Fibroblast of lung (primary cell): ENCODE measurements at regions not wholly inside any gene's neighbourhood (a gene's known extent, or its start where the extent isn't known, plus 50 kb on each side); places are given as distances from the start of the nearest gene placed in this dataset.

Source experiments
- DNase-seq, 2 donors: peaks; one replicate each; pipeline versions ENCODE4 v3.0.0 to v3.0.0-alpha.2; 2010; ENCODE audit warnings: low read depth in 2 of 2
- H2AFZ ChIP-seq: 2 replicates; pipeline ENCODE4 v1.5.1; 2012; ENCODE audit warnings: low read length, control low read depth, inconsistent platforms
- H3K27ac ChIP-seq: 2 replicates; pipeline ENCODE4 v1.5.1; 2011; ENCODE audit warnings: low read length, control low read depth; ENCODE audit not compliant: insufficient read depth
- H3K27me3 ChIP-seq: 2 replicates; pipeline ENCODE4 v1.5.1; 2011; ENCODE audit warnings: mild to moderate bottlenecking, low read length; ENCODE audit not compliant: control insufficient read depth, insufficient read depth
- H3K36me3 ChIP-seq: 2 replicates; pipeline ENCODE4 v1.5.1; 2011; ENCODE audit warnings: low read length; ENCODE audit not compliant: control insufficient read depth, insufficient read depth
- H3K4me1 ChIP-seq: 2 replicates; pipeline ENCODE4 v1.5.1; 2011; ENCODE audit warnings: low read length; ENCODE audit not compliant: control insufficient read depth, insufficient read depth; ENCODE audit errors: extremely low read depth
- H3K4me2 ChIP-seq: 2 replicates; pipeline ENCODE4 v1.5.1; 2011; ENCODE audit warnings: low read length, control low read depth; ENCODE audit not compliant: insufficient read depth; ENCODE audit errors: extremely low read depth
- H3K4me3 ChIP-seq, 4 experiments: fragments of 200-600 bp in 1 of 4; sonication (generic) in 1 of 4; replicated peaks in 1 of 4; 2 replicates each; pipeline ENCODE4 v1.5.1; 2011 to 2016; ENCODE audit warnings: low read length in 4 of 4, low read depth in 3 of 4, mild to moderate bottlenecking in 3 of 4, control low read depth in 2 of 4, inconsistent platforms in 1 of 4, mixed read lengths in 1 of 4; ENCODE audit not compliant: insufficient read depth in 1 of 4; ENCODE audit errors: control extremely low read depth in 1 of 4
- H3K79me2 ChIP-seq: 2 replicates; pipeline ENCODE4 v1.5.1; 2012; ENCODE audit warnings: mild to moderate bottlenecking, low read length, inconsistent platforms; ENCODE audit not compliant: control insufficient read depth, insufficient read depth
- H3K9ac ChIP-seq: 2 replicates; pipeline ENCODE4 v1.5.1; 2011; ENCODE audit warnings: mild to moderate bottlenecking, low read length, control low read depth; ENCODE audit not compliant: insufficient read depth
- H3K9me3 ChIP-seq: 2 replicates; pipeline ENCODE4 v1.5.1; 2012; ENCODE audit warnings: low read depth, low read length; ENCODE audit not compliant: control insufficient read depth, insufficient read depth
- H4K20me1 ChIP-seq: 2 replicates; pipeline ENCODE4 v1.5.1; 2011; ENCODE audit warnings: low read length; ENCODE audit not compliant: control insufficient read depth, insufficient read depth; ENCODE audit errors: extremely low read depth
- EZH2 ChIP-seq: IDR thresholded peaks from 2 replicates; pipeline ENCODE4 v1.5.1; 2012; ENCODE audit warnings: low read length, control low read depth, mild to moderate bottlenecking; ENCODE audit errors: missing control alignments
- TF ChIP-seq, protein P1 (sequence below), 2 donors: IDR thresholded peaks in 1 of 2; conservative IDR thresholded peaks in 1 of 2; 1 replicate in 1 of 2; 2 replicates in 1 of 2; pipeline ENCODE4 v1.5.1; 2011 to 2012; ENCODE audit warnings: low read length in 2 of 2, control low read depth in 1 of 2, inconsistent platforms in 1 of 2, low read depth in 1 of 2, mild to moderate bottlenecking in 1 of 2

- Histone ChIP-seq H2AFZ (no peak overlapping the region), H3K4me3 (no peak overlapping the region), H3K9ac (no peak overlapping the region), H3K36me3 (no peaks in the 10 kb centered on the region), H3K9me3 (no peaks in the 10 kb centered on the region), H3K27me3 (no peaks in the 10 kb centered on the region), H4K20me1 (no peaks in the 10 kb centered on the region), H3K4me1 (no peaks in the 10 kb centered on the region), H3K4me2 (peak overlapping the region; percentile 52), H3K27ac (no peak overlapping the region), H3K79me2 (no peaks in the 10 kb centered on the region)
- TF ChIP-seq, protein P1, sequence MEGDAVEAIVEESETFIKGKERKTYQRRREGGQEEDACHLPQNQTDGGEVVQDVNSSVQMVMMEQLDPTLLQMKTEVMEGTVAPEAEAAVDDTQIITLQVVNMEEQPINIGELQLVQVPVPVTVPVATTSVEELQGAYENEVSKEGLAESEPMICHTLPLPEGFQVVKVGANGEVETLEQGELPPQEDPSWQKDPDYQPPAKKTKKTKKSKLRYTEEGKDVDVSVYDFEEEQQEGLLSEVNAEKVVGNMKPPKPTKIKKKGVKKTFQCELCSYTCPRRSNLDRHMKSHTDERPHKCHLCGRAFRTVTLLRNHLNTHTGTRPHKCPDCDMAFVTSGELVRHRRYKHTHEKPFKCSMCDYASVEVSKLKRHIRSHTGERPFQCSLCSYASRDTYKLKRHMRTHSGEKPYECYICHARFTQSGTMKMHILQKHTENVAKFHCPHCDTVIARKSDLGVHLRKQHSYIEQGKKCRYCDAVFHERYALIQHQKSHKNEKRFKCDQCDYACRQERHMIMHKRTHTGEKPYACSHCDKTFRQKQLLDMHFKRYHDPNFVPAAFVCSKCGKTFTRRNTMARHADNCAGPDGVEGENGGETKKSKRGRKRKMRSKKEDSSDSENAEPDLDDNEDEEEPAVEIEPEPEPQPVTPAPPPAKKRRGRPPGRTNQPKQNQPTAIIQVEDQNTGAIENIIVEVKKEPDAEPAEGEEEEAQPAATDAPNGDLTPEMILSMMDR (conservative IDR thresholded peaks at IDR 0.05 in 1 of 2, IDR thresholded peaks at IDR 0.05 in 1 of 2; ENCODE audit: low read depth in 1 of 2, low read length in 2 of 2), result no peak
- no peak for TF ChIP-seq EZH2
- DNase-seq, result peak in 1 of 2 donors; percentile 22
These were observed 477.4 kb downstream of the ARHGEF28 start for GRCh38 chr5:74103131-74104023.

DNA sequence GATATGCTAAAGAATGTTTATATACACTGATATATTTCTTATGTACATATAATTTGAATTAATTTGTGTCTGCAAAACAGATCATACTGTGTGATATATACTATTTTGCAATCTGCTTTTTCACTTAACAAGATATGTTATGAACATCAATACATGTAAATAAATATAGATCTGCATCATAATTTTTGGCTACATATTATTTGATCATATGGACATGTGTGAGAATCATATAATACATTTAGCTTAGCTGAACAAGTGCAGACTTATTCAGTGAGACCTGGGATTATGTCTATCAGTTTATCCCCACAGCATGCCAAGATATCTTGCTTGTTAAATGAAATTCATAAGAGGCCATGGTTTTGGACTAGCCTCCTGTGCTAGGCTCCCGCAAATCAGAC, 474.3 kb downstream of the ARHGEF28 start:
- no peak overlapping the region for H3K27ac ChIP-seq
- TF ChIP-seq, protein P1 (conservative IDR thresholded peaks at IDR 0.05 in 1 of 2, IDR thresholded peaks at IDR 0.05 in 1 of 2; ENCODE audit: low read depth in 1 of 2, low read length in 2 of 2), result no peak
- TF ChIP-seq EZH2, result no peak
- H3K9ac ChIP-seq, result no peak overlapping the region
- H3K4me2 ChIP-seq, result no peak overlapping the region
- H4K20me1 ChIP-seq, result no peaks in the 10 kb centered on the region
- no peak overlapping the region for H2AFZ ChIP-seq
- H3K9me3 ChIP-seq, result no peaks in the 10 kb centered on the region
- DNase-seq, result no peak
- H3K4me1 ChIP-seq, result no peaks in the 10 kb centered on the region
- H3K27me3 ChIP-seq, result no peaks in the 10 kb centered on the region
- H3K79me2 ChIP-seq, result no peaks in the 10 kb centered on the region
- H3K4me3 ChIP-seq, result no peak overlapping the region
- H3K36me3 ChIP-seq, result no peaks in the 10 kb centered on the region

- Histone ChIP-seq H3K27ac (no peak overlapping the region), H4K20me1 (no peaks in the 10 kb centered on the region), H3K36me3 (no peaks in the 10 kb centered on the region), H3K27me3 (no peaks in the 10 kb centered on the region), H3K4me1 (no peaks in the 10 kb centered on the region), H3K9ac (no peak overlapping the region), H3K4me3 (no peak overlapping the region), H3K79me2 (no peaks in the 10 kb centered on the region), H3K9me3 (no peaks in the 10 kb centered on the region), H3K4me2 (no peak overlapping the region), H2AFZ (no peak overlapping the region)
- TF ChIP-seq, protein P1 (conservative IDR thresholded peaks at IDR 0.05 in 1 of 2, IDR thresholded peaks at IDR 0.05 in 1 of 2; ENCODE audit: low read depth in 1 of 2, low read length in 2 of 2), result no peak
- TF ChIP-seq EZH2, result no peak
- DNase-seq, result no peak
These were observed 473.7 kb downstream of the ARHGEF28 start for GRCh38 chr5:74099538-74100267.
